HuH-7.5 (cell line): ENCODE measurements at regions not wholly inside any gene's neighbourhood (a gene's known extent, or its start where the extent isn't known, plus 50 kb on each side); places are given as distances from the start of the nearest gene placed in this dataset.
"Not testable (repeated sequence)": the region's sequence is repeated elsewhere in the genome, so short reads cannot be mapped to it uniquely, and the experiment has no call there.

ENCODE experiments used
- DNase-seq: peaks from one replicate; pipeline ENCODE4 v3.0.0; 2011; ENCODE audit warnings: low spot score

DNA sequence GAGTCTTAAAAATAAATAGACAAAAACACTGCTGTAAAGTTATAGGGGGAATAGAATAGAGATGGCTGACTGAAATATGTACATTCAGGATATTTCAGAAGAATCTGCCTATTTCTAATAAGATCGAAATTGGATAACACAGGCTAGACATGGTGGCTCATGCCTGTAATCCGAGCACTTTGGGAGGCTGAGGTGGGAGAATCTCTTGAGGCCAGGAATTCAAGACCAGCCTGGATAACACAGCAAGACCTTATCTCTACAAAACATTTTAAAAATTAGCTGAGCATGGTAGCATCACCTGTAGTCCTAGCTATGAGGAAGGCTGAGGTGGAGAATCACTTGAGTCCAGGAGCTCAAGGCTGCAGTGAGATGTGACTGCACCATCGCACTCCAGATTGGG is 146.6 kb upstream of the CCDC150 start:
- DNase-seq = no peak

DNA sequence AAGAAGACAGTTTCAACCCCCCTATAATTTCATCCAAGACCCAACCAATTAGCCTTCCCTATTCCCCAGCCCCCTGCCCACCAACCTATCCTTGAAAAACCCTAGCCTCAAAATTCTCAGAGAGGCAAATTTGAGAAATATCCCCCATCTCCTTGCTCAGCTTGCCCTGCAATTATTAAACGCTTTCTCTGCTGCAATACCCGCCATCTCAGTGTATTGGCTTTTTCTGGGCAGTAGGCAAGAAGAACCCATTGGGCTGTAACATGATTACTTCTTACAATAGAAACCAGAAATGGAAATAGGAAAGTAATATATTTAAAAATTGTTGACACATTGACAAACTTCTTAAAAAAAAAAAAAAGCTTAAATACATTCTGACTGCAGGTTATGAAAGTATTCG is 140.6 kb upstream of the CCDC150 start:
- no peak for DNase-seq

DNA sequence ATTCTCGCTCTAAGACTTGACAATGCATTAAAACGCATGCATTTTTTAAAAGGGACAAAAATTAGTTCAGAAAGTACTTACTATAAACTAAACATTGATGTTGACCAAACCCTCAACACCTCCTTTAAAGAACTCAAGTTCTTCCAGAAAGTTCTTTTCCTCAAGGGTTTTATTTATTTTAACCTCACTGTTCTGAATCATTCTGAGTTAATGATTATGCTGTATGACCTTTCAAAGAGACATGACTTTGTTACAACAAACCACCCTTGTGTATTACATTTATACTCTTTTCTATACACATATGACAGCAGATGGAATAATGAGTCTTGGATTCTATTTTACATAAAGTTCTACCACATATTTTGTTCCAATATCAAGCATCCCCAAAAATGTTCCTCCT is 139.8 kb upstream of the CCDC150 start:
- no peak for DNase-seq

DNA sequence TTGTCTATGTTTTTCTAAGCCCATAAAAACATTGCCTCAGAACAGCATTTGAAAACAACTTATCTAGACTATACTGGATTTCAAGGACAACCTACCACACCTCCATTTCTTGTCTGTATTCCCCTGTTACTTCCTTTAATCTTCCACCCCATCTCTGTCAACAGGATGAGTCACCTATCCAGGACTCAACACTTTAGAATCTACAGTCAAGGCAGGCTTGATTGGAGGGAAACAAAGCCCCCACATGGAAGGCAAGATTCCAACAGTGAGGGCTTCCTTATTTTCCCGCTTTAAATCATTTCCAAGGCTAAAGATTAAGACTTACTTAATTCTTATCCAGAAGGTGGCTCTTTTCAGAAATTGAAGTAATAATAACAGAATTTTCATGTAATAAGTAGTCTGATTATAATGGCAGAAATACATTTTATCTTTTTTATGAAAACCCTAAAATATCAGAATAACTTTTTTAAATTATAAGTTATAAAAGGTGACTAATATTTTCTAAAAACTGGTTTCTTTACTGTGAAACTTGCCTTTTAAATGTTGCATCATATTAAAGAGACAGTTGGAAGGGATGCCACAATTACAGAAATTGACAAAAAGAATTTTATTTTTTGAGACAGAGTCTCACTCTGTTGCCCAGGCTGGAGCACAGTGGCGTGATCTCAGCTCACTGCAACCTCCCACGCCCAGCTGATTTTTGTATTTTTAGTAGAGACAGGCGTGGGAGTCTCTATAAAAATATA is 138.7 kb upstream of the CCDC150 start:
- no peak for DNase-seq

DNA sequence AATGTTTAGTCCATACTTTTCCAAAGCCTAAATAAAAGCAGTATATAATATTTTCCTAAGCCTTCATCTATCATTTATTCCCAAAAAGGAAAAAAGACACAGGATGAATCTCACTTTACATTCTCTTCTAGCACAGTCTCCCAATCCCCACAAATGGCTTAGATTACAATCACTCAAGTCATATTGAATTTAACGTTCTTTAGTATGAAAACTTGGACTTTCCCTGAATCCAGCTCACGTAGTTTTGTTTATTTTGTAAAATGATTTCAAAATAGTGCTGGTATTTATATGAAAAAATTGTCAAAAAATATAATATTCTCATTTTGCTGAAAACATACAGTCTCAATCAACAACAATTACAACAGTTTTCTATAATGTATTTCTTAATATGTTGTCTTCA is 137.7 kb upstream of the CCDC150 start:
- DNase-seq = no peak

DNA sequence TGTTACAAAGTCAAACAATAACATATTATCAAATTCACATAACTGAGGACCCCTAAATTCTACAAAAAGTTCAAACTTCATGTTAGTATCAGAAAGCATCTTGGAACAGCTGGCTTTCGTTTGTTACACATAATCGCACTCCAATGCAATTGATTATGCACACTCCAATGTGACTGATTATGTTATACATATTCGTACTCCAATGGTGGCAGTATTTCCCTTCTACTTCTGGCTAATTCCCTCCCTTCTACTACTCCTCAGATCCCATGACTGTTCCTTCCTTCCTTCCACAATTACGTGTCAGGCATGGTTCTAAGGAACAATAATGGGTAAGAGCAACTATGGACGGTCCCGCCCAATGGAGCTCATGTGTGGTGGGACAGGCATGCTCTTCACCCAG is 137.1 kb upstream of the CCDC150 start:
- DNase-seq = no peak

DNA sequence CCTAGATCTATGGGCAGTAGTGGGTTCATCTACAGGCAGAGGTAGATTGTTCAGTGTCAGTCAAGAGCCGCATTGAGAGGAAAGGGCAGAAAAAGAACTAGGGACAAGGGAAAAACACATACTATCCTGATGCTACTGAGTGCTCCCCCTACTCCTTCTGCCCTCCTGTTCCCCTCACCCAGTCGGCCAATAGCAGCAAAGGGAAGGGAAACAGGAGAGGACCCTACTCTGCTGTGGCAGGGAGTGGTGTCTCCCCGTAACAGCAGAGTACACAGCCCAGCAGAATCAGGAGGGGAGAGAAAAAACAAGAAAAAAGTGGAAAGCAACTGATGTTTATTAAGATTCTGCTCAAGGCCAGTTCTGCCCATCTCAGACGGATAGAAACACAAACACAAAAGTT is 136.1 kb upstream of the CCDC150 start:
- no peak for DNase-seq

DNA sequence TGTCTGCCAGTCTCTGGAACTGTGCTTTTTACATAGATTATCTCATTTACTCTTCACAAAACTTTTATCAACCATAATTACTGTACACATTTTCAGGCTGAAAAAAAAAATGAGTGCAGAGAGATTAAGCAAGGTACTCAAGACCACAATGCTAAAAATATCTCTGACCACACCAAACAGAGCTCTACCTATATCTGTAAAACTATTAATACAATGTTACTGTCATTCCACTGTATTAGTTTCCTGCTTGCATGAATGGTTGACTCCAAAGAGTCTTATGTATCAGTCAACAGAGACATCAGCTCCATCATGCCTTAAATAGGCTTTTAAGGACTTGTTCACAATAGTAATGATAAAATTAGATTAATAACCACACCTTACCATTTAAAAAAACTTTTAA is 134.7 kb upstream of the CCDC150 start:
- DNase-seq = no peak

DNA sequence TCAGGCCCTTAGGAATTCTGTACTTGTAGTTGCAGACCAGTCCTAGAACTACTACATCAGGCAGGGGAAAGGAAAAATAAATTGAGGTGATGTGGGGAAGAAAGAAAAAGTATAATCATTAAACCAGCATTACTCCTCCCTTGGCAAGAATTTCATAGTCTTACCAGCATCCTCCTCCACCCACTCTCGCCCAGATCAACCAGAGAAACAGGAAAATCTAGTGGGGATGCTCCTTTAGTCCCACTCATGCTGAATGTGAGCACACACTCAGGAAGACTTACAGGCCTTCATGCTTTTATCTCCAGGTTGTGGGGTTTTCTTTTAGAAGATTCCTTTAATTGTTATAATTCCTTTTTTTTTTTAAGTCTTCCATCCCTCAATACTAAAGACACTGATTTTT is 129.3 kb upstream of the CCDC150 start:
- DNase-seq = no peak

DNA sequence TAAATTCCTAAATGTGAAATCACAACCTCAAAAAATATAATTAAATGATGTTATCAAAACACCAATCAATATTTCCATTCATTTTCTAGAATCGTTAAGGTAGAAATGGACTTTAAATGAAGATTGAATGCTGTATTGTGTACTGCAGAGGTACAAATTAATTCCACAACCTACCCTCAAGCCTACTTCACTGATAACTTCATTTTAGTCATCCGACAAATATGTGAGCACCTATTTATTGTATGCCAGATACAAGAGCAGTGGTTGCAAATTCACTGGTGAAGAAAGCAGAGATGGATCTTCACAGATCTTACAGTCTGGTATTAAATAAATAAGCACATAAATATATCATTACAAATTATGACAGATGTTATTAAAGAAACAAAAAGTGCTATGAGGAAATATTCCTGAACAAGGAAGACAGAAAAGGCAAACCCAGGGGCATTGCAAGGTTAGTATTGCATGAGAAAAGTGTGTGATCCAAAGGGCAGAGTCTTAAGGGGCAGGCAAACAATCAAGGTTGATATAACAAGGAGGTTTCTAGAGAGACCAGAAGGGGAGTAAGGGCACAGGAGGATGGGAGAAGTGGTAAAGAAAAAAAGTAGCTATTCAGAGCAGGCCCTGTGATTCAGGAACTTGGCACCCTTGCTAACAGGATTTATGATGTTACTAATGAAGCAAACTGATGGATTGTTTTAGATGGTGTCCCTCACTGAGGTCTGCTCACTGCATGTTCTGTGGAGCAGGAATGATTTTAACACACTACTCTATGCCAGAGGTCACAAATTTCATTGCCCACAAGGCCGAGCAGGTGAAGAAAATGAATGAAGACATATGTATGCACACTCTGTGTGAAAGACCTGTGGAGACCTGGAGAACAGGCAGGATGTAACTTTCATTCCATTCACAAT is 128.0 kb upstream of the CCDC150 start:
- no peak for DNase-seq

DNA sequence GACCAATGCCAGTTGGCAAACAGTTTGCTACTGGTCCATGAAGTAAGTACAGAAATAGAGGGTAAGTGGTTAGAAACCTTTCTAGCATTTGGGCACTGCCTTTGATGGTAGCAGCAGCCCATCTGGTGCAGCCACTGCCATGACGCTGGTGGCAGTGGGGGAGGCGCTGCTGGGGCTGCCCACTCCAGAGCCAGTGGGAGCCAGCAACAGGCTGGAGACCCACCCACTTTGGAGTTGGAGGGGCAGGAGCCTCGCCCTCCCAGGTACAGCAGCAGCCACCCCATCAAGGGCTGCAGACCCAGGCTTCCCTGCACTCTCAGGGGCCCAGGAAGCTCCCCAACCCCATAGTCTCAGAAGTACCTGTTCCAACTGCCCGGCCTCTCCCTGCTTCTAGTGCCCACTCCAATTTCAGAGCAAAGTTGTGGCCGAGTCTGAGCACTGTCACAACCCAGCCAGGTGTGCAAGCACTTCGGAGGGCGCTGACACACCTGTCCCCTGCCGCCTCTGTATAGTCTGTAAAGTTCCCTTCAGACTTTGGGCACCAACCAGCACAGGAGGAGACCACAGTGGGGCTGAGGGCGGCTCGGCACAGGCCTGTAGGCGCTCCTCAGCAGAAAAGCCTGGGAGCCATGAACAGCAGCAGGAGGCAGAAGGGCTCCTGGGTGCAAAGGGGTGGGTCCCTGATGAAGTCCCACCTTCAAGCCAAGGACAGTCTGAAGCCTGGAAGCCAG is 125.6 kb upstream of the CCDC150 start:
- no peak for DNase-seq

DNA sequence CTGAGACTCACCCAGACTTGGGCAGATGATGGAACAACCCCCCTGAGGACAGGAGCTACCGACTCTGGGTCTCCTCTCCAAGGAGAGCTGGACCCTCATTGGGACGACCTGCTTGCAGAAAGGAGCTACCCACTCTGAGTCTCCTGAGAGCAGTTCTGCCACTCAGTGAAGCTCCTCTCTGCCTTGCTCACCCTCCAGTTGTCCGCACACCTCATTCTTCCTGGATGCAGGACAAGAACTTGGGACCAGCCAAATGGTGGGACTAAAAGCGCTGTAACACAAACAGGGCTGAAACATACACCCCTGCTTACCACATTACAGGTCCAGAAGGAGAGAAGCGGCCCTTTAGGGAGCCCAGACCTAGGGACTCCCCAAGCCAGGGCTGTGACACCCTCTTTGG is 124.9 kb upstream of the CCDC150 start:
- no peak for DNase-seq

DNA sequence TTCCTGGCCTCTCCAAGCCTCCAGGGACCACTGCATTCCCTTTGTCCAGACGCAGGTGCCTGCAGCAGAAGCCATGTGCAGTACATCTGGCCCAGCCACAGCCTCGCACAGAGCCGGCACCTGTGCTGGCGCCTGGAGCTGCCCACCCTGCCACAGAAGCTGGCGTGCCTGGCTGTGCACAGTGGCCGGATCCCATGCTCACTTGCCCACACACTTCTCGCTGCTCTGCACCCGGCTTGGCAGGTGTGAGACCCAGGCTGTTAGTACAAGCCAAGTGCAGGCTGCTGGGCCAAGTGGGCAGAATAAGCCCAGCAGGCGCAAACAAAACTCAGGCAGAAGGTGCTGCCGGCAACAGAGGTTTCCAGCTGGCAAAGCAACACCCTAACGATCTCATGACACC is 124.5 kb upstream of the CCDC150 start:
- DNase-seq = no peak

DNA sequence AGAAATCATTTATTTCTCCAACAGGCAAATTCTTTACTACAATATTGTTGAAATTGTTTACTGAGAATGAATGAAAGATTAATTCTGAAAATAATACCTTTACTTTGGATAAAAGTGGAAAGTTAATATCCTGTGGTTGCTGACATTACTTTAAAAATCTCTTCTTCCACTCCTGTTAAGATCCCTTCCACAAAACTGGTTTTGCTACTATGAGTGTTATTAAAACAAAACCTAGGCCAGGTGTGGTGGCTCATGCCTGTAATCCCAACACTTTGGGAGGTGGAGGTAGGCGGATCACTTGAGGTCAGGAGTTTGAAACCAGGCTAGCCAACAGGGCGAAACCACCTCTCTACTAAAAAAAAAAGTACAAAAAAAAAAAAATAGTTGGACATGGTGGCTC is 123.9 kb upstream of the CCDC150 start:
- no peak for DNase-seq

DNA sequence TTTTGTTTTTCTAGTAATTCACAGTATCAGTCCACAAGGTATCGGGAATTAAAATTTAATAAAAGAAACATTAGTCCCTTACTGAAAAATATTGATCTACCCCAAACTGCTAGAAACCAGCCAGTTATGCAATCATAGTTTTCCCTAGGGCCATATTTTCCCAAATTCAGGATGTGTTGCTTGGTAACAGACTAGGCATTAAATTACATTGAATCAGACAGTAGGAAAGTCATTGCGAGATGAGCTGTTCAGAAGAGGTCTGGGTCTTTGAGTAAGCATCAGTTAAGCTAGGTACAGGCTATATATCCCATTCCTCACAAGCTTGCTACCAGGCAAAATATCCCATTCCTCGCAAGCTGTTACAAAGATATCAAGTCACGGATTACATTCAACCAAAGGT is 123.0 kb upstream of the CCDC150 start:
- DNase-seq = no peak

DNA sequence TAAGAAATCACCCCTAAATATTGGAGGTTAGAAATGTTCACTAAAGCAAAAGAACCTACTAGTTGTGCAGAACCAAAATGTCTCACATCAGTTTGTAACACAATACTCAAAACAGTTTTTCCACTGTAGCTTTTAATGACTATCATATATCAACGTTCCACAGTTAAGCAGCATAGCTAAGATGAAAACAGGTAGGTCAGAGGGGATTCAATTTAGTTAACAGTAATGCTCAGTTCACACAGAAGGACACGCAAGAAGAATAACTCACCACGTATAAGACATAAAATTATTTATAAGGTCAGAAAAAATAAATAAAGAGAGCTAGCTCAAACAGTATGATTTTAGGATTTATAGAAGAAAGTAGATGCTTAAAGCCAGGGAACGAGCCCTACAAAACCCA is 118.9 kb upstream of the CCDC150 start:
- no peak for DNase-seq

DNA sequence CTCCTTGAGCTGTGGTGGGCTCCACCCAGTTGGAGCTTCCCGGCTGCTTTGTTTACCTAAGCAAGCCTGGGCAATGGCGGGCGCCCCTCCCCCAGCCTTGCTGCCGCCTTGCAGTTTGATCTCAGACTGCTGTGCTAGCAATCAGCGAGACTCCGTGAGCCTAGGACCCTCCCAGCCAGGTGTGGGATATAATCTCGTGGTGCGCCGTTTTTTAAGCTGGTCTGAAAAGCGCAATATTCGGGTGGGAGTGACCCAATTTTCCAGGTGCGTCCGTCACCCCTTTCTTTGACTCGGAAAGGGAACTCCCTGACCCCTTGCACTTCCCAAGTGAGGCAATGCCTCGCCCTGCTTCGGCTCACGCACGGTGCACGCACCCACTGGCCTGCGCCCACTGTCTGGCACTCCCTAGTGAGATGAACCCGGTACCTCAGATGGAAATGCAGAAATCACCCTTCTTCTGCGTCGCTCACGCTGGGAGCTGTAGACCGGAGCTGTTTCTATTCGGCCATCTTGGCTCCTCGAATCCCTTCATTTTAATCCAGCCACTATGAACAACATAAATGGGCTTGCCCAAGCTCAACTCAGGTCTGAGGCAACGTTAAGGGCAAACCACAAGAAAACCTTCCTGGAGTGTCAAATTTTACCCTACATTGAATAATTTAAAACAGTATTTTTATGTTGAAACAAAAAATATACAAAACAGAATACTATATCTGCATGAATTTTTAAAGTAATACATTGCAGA is 112.4 kb upstream of the CCDC150 start:
- DNase-seq = not testable (repeated sequence)

DNA sequence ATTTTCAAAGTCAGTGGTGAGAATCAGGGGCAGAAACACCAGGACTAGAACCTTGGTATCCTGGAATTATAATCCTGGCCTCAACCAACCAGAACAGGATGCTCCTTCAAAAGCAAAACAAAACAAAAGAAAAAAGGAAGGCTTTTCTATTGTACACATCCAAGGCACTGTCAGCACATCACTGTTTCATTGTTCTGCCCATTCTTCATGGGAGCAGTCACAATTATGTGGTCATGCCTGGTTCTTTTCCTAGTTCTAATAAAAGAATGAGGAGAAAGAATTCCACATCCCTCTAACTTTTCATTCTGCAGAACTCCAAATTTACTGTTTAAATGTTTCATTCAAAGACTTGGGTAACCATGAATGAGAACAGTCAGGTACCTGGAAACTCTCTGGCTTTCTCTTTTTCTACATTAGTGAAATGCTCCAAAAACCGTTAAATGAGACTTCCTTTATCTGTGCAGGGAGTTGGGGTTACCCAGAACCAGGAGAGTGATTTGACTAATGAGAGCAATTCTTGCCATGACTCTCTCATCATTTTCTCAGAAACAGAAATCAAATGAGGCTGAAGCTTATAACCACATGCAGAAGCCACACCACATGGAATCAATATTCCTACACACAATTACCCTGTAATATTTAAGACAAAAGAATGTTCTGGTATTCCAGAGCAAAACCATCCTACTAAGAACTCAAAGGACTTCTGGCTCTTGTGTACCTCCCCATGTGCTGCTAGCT is 110.9 kb upstream of the CCDC150 start:
- no peak for DNase-seq

DNA sequence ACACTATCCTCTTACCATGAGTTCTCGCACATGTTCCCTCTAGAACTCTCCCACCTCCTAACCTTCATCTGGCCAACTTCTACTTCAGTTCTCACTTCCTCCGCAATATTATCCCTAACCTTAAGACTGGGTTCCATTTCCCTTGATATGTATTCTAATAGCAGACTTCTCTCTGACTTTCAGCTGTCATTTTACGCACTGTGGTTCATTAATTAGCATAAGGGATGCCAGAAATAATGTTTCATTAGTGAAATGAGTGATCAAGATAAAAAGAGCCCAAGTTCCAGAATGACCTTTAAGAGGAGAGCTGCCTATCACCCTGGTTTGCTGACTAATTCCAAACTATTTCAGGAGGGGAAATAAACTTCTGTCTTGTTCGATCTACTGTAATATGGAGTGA is 108.6 kb upstream of the CCDC150 start:
- no peak for DNase-seq

DNA sequence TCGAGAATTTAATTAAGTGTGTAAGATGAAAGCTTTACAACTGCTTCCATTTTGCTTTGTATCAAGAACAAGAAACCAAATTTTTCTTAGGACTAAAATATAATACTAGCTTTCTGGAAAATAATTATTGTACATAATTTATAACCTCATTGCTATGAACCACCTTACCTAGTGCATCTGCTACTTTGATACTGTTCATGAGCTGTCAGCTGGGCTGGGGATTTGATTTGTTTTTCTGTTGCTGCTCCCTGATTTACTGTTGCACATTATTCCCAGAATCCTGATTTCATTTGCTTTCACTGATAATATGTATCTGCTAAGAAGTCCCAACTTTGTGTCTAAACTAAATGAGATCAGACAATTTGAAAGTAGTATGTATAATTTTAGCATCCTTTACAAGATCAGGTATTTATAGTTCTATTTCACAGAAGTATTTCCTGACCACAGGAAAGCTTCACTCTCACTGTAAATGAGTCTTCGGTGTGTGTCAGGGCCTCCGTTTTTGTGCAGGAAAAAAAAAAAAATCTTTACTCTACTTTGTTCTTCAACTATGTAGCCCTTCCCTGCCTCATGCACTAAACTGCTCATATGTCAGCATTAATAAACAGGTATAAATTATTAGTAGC is 105.6 kb upstream of the CCDC150 start:
- no peak for DNase-seq

DNA sequence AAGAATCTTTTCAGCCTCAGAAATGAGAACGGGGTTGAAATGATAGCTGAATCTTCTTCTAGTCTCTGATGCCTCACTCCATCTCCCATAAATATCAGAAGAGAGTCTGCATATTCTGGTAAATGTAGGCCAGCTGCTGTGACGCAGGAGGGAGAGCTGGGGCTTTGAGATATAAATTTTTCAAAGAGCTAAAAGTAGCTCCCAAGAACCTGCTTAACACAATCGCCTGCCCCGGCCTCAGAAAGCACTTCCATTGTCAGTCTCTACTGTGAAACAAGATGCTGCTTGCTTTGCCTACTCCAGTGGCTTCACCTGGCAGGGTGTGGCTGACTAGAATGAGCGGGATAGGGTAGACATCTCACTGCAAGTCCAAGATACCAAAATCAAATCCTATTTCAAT is 105.0 kb upstream of the CCDC150 start:
- DNase-seq = no peak
